ENCODE measurements at regions not wholly inside any gene's neighbourhood (a gene's known extent, or its start where the extent isn't known, plus 50 kb on each side); places are given as distances from the start of the nearest gene placed in this dataset.
A peak's percentile ranks its signal among the peaks of the same experiment; 100 is the strongest.
"Not testable (repeated sequence)": the region's sequence is repeated elsewhere in the genome, so short reads cannot be mapped to it uniquely, and the experiment has no call there.

DNA sequence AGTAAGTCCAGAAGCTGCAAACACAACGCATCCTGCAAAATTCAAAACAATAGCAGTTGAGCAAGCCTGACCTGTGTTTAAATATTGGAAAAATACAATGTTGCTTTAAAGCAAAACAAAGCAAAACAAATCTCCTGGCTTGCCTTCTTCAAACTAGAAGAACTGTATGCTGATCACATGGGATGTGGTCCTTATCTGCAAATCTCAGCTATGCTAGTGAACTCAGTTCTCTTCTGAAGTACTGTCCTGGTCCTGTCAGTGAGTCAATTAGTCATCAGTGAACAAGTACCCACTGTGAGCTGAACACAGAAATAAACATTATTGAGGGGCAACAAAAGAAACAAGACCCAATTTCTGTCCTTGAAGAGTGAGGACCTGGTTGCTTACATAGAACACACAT is 522.5 kb downstream of the SMARCA1 start:
- DNase-seq (ENCODE audit: low read depth), result no peak
- TF ChIP-seq, protein P1, sequence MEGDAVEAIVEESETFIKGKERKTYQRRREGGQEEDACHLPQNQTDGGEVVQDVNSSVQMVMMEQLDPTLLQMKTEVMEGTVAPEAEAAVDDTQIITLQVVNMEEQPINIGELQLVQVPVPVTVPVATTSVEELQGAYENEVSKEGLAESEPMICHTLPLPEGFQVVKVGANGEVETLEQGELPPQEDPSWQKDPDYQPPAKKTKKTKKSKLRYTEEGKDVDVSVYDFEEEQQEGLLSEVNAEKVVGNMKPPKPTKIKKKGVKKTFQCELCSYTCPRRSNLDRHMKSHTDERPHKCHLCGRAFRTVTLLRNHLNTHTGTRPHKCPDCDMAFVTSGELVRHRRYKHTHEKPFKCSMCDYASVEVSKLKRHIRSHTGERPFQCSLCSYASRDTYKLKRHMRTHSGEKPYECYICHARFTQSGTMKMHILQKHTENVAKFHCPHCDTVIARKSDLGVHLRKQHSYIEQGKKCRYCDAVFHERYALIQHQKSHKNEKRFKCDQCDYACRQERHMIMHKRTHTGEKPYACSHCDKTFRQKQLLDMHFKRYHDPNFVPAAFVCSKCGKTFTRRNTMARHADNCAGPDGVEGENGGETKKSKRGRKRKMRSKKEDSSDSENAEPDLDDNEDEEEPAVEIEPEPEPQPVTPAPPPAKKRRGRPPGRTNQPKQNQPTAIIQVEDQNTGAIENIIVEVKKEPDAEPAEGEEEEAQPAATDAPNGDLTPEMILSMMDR (IDR thresholded peaks at IDR 0.05; ENCODE audit: low read depth, low read length, missing control alignments), result no peak
- no peak overlapping the region for H3K4me3 ChIP-seq (ENCODE audit: low read depth, low read length)

- TF ChIP-seq, protein P1 (IDR thresholded peaks at IDR 0.05; ENCODE audit: low read depth, low read length, missing control alignments), result no peak
- no peak for DNase-seq (ENCODE audit: low read depth)
- no peak overlapping the region for H3K4me3 ChIP-seq (ENCODE audit: low read depth, low read length)
Measured at GRCh38 chrX:129000018-129000417, 523.3 kb downstream of the SMARCA1 start.

GRCh38 chrX:128992107-128992971 is 531.0 kb downstream of the SMARCA1 start:
- H3K4me3 ChIP-seq (ENCODE audit: low read depth, low read length), result no peak overlapping the region
- no peak for DNase-seq (ENCODE audit: low read depth)
- TF ChIP-seq, protein P1 (IDR thresholded peaks at IDR 0.05; ENCODE audit: low read depth, low read length, missing control alignments), result peak; percentile 24

GRCh38 chrX:128975745-128976144 is 547.5 kb downstream of the SMARCA1 start:
- H3K4me3 ChIP-seq (ENCODE audit: low read depth, low read length), result no peak overlapping the region
- DNase-seq (ENCODE audit: low read depth), result no peak
- TF ChIP-seq, protein P1 (IDR thresholded peaks at IDR 0.05; ENCODE audit: low read depth, low read length, missing control alignments), result peak; percentile 74

- TF ChIP-seq, protein P1 (IDR thresholded peaks at IDR 0.05; ENCODE audit: low read depth, low read length, missing control alignments), result no peak
- no peak overlapping the region for H3K4me3 ChIP-seq (ENCODE audit: low read depth, low read length)
Measured at GRCh38 chrX:128973033-128973432, 550.3 kb downstream of the SMARCA1 start.

GRCh38 chrX:128961290-128961689 is 562.0 kb downstream of the SMARCA1 start:
- no peak for DNase-seq (ENCODE audit: low read depth)
- TF ChIP-seq, protein P1 (IDR thresholded peaks at IDR 0.05; ENCODE audit: low read depth, low read length, missing control alignments), result no peak
- no peak overlapping the region for H3K4me3 ChIP-seq (ENCODE audit: low read depth, low read length)

More at GRCh38 chrX:128973033-128973432, 550.3 kb downstream of the SMARCA1 start:
- DNase-seq (ENCODE audit: low read depth), result no peak

DNA sequence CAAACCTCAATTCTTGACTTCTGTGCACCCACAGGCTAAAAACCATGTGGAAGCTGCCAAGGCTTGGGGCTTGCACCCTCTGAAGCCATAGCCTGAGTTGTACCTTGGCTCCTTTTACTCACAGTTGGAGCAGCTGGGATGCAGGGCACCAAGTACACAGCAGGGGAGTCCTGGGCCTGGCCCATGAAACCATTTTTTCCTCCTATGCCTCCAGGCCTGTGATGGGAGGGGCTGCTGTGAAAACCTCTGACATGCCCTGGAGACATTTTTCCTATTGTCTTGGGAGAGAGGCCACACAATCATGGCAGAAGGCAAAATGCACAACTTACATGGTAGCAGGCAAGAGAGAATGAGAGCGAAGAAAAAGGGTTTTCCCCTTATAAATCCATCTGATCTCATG is 568.6 kb downstream of the SMARCA1 start:
- not testable (repeated sequence) for H3K4me3 ChIP-seq (ENCODE audit: low read depth, low read length); DNase-seq (ENCODE audit: low read depth)

All from GM12864 (cell line).